ENCODE measurements at regions not wholly inside any gene's neighbourhood (a gene's known extent, or its start where the extent isn't known, plus 50 kb on each side); places are given as distances from the start of the nearest gene placed in this dataset.
"Not testable (repeated sequence)": the region's sequence is repeated elsewhere in the genome, so short reads cannot be mapped to it uniquely, and the experiment has no call there.

DNA sequence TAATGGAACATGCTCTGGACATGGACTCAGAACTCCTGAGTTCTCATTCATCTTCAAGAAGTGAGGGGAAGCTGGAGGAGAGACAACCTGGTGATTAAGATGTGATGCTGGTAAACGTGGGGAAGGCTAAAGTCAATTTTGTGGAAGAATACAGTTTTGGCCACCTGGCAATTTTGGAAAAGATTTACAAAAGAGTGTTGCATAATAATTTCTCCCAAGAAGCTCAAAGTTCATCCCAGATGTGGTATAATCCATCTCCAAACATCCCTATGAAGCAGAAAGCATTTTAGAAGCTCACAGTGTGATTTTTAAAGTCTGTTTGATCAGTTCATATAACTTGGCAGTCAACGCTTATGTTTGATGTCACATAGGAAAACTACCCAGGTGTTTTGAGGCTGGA is 208.7 kb downstream of the LMX1A start:
- no peak for DNase-seq

DNA sequence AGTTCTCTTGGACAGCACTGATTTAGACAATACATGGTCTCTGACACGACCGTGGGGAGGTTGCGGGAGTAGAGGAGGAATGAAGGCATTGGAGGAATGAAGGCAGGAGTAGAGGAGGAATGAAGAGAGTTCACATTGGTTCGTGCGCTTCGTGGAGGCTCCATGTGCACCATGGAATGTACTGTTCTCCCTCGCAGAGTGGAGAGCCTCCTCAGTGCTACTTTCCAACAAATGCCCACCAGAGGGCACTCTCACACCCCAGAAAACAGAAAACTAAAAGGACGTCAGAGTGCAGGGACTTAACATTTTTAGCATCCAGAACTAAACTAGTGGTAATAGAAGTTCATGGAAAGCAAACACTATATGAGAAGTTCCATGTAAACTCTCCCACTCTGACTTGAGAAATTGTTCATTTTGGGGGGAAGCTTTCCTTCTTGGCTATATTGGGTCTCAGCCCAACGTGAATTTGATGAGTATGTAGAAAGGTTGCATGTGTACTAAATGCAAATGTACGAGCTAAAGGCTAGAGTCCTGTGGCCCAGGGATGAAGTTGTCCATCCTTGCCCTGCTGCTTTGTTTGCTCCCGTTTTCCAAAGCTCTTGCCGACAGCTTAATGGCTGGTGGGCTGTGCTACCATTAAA is 211.6 kb downstream of the LMX1A start:
- DNase-seq, result peak; percentile 53

DNA sequence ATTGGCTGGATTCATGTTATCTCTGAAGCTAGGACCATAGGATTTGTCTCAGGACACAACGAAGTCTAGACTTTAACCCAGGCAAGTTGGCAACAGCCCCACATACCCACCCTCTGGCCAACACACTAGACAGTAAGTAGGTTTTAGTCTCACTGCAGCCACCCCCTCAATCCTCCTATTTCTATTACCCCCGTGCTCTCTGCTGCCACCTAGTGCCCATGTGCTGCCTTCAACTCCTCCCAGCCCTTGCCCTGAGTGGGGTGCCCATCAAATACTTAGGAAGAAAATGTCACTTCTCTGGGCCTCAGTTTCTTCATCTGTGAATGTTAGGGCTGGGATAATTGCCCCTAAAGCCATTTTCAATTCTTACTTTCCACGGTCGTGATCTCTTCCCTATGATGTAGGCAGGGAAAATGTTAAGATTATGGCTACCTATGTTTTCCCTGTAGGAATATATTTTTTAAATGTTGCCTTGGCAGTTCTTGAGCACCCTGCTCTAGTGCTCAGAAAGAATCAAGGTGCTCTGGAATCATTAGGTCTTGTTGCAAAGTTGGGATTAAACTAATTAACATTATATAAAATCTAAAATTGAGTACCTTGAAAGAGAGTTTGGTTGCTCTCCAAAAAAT is 213.0 kb downstream of the LMX1A start:
- peak; percentile 10 for DNase-seq

DNA sequence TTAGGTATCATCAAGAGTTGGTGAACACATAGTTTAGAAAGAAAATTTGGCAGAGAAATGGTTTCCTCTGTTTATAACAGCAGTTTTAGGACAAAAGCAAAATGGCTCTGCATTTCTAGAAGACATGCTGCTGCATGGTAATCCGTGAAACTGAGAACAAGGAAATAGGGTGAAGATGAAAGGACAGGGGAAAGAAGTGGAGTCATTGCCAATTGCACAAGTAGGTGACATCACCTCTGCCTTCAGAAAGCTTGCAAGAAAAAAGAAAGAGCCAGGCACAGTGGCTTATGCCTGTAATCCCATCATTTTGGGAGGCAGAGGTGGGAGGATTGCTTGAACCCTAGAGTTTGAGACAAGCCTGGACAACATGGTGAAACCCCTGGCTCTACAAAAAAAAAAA is 217.6 kb downstream of the LMX1A start:
- DNase-seq, result no peak

DNA sequence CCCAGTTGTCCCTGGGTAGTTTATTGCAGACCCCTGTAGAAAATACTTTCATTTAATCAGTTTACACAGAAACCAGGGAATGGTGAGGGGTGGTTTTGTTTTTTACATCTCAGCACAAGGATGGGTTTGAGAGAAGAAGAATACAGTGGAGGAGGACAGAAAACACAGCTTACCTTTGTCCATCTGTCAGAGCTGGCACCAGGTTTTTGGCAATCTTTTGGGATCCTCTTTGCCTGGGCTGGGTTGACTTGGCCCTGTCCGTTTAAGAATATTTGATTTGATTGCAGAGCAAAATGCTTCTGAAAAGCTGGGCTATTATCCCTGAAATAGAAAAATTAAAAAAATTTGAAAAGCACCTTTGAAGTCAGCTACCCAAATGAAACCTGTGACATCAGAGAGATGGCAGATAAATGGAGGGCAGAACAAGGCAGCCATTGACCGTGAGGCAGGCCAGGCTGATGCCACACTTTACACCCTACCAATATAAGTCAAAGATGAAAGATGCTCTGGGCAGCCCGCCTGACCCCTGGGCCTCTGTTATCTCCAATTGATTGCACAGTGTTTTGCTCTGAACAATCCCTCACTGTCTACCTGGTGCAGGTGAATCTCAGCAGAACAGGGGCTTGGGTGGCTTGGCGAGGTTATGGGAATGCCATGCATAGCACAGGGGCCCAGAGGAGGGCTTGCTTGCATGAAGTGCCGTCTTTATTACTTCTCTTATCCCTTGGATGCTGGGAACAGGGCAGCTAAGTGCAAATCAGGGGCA is 218.8 kb downstream of the LMX1A start:
- DNase-seq, result no peak

- DNase-seq, result no peak
These were observed 222.1 kb downstream of the LMX1A start for GRCh38 chr1:165134431-165134830.

- DNase-seq, result peak; percentile 41
These were observed 226.8 kb downstream of the LMX1A start for GRCh38 chr1:165129568-165130164.

DNA sequence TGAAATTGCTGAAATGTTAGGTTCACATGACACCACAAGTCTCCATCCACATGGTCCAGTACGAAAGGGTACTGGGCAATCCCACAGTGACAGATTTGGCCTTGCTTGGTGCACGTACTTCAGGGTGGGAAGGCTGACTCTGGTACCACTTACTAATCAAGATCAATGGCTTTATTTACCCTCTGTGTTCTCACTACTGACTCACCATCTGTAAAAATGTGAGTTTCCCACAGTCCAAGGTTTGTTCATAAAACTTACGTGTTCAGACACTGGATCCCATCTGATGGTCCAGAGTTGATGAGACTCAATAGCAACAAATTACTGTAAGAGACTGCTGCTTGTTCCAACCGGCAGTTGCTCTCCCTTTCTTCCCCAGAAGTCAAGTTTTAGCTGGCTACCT is 231.7 kb downstream of the LMX1A start:
- DNase-seq, result no peak

- no peak for DNase-seq
These were observed 237.4 kb downstream of the LMX1A start for GRCh38 chr1:165119086-165119485.

GRCh38 chr1:165117482-165117881 is 239.0 kb downstream of the LMX1A start:
- no peak for DNase-seq

DNA sequence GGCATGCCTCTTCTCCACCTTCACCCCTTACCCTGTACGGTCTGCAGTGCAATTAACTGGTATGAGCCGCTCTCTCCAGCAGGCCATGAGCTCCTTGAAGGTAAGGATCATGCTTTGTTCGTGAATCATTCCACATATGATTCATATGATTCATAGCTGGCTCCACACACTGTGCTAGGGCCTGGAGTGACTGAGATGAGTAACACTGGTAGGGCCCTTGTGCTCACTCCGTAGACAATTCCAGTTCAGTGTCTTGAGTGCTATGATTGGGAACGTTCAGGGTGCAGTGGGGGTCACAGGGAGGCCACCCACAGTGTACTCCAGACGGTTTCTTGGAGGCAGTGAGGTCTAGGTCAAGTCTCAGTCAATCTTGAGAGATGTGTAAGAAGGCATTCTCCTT is 239.8 kb downstream of the LMX1A start:
- DNase-seq, result peak; percentile 85

GRCh38 chr1:165116171-165116570 is 240.3 kb downstream of the LMX1A start:
- DNase-seq, result peak; percentile 8

DNA sequence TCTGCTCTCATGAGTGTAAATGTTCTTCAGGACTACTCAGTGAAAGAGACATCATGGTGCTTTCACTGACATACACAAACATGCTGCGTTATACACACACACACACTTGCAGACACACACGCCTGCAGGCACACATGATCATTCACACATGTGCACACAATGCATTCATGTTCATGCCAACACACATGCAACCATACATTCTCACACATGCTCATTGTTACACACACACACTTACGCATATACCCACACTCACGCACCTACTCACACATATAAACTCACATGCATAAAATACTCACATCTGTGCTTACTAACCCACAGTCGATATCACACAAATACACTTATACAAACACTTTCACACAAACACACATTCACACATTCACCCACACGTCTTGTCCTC is 241.6 kb downstream of the LMX1A start:
- DNase-seq, result no peak

GRCh38 chr1:165114022-165114888 is 242.3 kb downstream of the LMX1A start:
- DNase-seq, result peak; percentile 51

DNA sequence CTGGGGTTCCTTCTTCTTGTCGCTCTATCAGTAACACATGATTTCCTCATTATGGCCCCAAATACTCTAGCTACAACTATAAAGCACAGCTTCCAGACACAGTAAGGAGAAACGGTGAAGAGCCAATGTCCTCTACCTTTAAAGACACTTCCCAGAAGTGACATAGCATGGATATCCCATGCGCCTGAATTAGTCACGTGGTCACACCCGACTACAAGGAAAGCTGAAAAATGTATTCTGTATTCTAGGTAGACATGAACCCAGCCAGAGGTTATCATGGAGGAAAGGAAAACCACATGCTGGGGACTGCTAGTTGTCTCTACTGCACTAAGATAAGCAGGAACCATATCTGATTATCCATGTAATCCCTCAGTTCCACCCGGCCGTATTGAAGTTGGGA is 244.3 kb downstream of the LMX1A start:
- DNase-seq, result no peak

DNA sequence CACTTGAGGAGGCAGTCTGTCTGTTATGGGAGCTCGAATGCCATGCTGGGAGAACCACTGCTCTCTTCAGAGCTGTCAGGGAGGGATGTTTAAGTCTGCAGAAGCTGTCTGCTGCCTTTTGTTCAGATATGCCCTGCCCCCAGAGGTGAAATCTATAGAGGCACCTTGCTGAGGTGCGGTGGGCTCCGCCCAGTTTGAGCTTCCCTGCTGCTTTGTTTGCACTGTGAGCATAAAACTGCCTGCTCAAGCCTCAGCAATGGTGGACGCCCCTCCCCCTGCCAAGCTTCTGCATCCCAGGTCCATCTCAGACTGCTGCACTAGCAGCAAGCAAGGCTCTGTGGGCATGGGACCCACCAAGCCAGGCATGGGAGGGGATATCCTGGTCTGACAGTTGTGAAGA is 247.5 kb downstream of the LMX1A start:
- no peak for DNase-seq

DNA sequence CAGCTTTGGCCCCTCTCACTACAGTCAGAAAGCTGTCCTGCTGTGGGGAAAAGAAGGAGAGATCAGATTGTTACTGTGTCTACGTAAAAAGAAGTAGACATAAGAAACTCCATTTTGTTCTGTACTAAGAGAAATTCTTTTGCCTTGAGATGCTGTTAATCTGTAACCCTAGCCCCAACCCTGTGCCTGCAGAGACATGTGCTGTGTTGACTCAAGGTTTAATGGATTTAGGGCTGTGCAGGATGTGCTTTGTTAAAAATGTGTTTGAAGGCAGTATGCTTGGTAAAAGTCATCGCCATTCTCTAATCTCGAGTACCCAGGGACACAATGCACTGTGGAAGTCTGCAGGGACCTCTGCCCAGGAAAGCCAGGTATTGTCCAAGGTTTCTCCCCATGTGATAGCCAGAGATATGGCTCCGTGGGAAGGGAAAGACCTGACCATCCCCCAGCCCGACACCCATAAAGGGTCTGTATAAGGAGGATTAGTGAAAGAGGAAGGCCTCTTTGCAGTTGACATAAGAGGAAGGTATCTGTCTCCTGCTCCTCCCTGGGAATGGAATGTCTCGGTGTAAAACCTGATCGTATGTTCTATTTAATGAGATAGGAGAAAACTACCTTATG is 263.9 kb downstream of the LMX1A start:
- DNase-seq, result not testable (repeated sequence)

GRCh38 chr1:165080253-165080896 is 276.1 kb downstream of the LMX1A start:
- DNase-seq, result peak; percentile 7

GRCh38 chr1:165078391-165078790 is 278.1 kb downstream of the LMX1A start:
- no peak for DNase-seq

- DNase-seq, result peak; percentile 14
These were observed 280.7 kb downstream of the LMX1A start for GRCh38 chr1:165075725-165076370.

Data from EL (cell line).